Endothelial cell (in vitro differentiated cells): ENCODE measurements at regions not wholly inside any gene's neighbourhood (a gene's known extent, or its start where the extent isn't known, plus 50 kb on each side); places are given as distances from the start of the nearest gene placed in this dataset.

ENCODE experiments used
- DNase-seq: peaks from one replicate; pipeline ENCODE4 v3.0.0; 2021; ENCODE audit warnings: low spot score
- H3K27ac Mint-ChIP-seq: one replicate; pipeline ENCODE4 v1.8.0; 2021; ENCODE audit warnings: mixed read lengths, inconsistent platforms; ENCODE audit not compliant: unreplicated experiment
- H3K27me3 Mint-ChIP-seq: one replicate; pipeline ENCODE4 v1.8.0; 2021; ENCODE audit warnings: mild to moderate bottlenecking, moderate library complexity, mixed read lengths, inconsistent platforms; ENCODE audit not compliant: unreplicated experiment
- H3K36me3 Mint-ChIP-seq: one replicate; pipeline ENCODE4 v1.8.0; 2021; ENCODE audit warnings: mild to moderate bottlenecking, low read depth, mixed read lengths, inconsistent platforms; ENCODE audit not compliant: unreplicated experiment
- H3K4me1 Mint-ChIP-seq: one replicate; pipeline ENCODE4 v1.8.0; 2021; ENCODE audit warnings: mild to moderate bottlenecking, mixed read lengths, inconsistent platforms; ENCODE audit not compliant: unreplicated experiment
- H3K4me3 Mint-ChIP-seq: one replicate; pipeline ENCODE4 v1.8.0; 2021; ENCODE audit warnings: mild to moderate bottlenecking, mixed read lengths, inconsistent platforms; ENCODE audit not compliant: unreplicated experiment
- H3K9me3 Mint-ChIP-seq: one replicate; pipeline ENCODE4 v1.8.0; 2021; ENCODE audit warnings: mixed read lengths, inconsistent platforms; ENCODE audit not compliant: unreplicated experiment
- CTCF ChIP-seq: fragments of 200-600 bp; sonication (generic); IDR thresholded peaks from one replicate; pipeline ENCODE4 v1.5.0; 2021; ENCODE audit warnings: antibody characterized with exemption; ENCODE audit not compliant: unreplicated experiment

GRCh38 chr14:35969310-35969709 lies 143.2 kb downstream of the BRMS1L start:
- H3K27ac Mint-ChIP-seq = no peak overlapping the region
- H3K4me1 Mint-ChIP-seq = no peaks in the 10 kb centered on the region
- no peak overlapping the region for H3K4me3 Mint-ChIP-seq
- no peaks in the 10 kb centered on the region for H3K27me3 Mint-ChIP-seq
- no peaks in the 10 kb centered on the region for H3K36me3 Mint-ChIP-seq
- TF ChIP-seq CTCF = no peak
- no peaks in the 10 kb centered on the region for H3K9me3 Mint-ChIP-seq
- DNase-seq = no peak

DNA sequence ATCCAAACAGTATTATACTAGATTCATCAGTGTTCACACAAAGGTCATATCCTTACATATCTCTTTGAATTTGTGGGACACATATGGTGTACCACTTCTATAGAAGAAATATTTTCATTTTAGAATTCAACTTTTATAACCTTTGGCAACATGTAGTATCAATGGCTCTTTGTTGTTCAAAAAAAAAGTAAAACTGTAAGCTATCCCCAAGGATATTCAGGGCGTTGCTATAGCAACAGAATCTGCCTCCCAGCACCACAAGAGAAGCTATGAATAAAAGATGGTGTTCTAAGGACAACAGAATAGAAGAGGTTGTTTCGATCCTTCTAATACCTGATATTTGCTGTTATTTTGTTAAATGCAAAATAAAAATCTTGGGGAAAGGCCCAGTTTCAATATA lies 139.3 kb downstream of the BRMS1L start:
- no peak for TF ChIP-seq CTCF
- H3K4me3 Mint-ChIP-seq = no peak overlapping the region

GRCh38 chr14:35964697-35965286 lies 138.7 kb downstream of the BRMS1L start:
- no peaks in the 10 kb centered on the region for H3K9me3 Mint-ChIP-seq
- H3K4me3 Mint-ChIP-seq = no peak overlapping the region
- no peak overlapping the region for H3K27ac Mint-ChIP-seq
- no peak for DNase-seq
- H3K27me3 Mint-ChIP-seq = no peaks in the 10 kb centered on the region
- no peaks in the 10 kb centered on the region for H3K36me3 Mint-ChIP-seq
- no peaks in the 10 kb centered on the region for H3K4me1 Mint-ChIP-seq
- TF ChIP-seq CTCF = no peak

More for the DNA sequence above, 139.3 kb downstream of the BRMS1L start:
- Mint-ChIP-seq H3K27ac (no peak overlapping the region), H3K27me3 (no peaks in the 10 kb centered on the region), H3K9me3 (no peaks in the 10 kb centered on the region), H3K4me1 (no peaks in the 10 kb centered on the region), H3K36me3 (no peaks in the 10 kb centered on the region)
- no peak for DNase-seq

DNA sequence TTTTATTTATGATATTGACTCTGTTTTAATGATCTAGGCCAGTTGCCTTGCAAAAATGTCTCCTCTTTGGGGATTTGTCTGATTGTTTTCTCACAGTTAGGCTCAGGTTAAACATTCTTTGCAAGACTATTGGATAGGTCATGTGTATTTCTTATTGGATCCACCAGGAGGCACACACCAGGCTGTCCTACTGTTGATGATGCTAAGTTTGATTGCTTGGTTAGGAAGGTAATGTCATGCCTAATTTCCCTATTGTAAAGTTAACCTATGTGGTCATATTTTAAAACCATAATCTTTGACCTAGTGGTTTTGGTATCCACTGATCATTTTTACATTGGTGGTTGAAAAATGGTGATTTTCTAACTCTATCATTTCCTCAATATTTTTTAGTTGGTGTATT lies 137.1 kb downstream of the BRMS1L start:
- no peaks in the 10 kb centered on the region for H3K9me3 Mint-ChIP-seq
- no peak overlapping the region for H3K27ac Mint-ChIP-seq
- no peaks in the 10 kb centered on the region for H3K27me3 Mint-ChIP-seq
- peak; percentile 62 for TF ChIP-seq CTCF
- DNase-seq = peak; percentile 8
- H3K4me3 Mint-ChIP-seq = no peak overlapping the region
- no peaks in the 10 kb centered on the region for H3K36me3 Mint-ChIP-seq
- no peaks in the 10 kb centered on the region for H3K4me1 Mint-ChIP-seq

DNA sequence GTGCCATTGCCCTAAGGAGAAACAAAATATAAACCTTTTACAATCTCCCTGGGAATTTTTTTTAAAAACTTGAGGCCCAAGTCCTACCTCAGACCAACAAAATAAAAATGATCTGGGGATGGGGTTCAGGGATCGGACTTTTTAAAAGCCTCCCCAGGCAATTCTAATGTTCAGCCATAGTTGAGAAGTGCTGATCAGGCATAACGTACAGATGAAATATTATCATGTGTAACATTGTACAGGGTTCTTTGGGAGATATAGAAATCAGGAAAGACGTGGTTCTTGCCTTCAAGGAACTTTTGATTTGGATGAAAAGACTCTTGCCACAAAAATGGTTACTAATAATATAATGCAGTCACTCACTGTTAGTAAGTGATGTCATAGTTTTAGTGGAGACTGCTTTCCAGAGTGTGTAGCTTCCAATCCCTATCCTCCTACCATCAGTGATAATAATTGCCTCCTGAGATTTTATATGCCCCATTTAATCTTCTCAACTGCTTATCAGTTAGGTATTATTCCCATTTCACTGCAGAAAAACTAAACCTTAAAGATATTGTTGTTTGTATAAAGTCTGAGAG lies 135.6 kb downstream of the BRMS1L start:
- Mint-ChIP-seq H3K27me3 (no peaks in the 10 kb centered on the region), H3K27ac (no peak overlapping the region), H3K36me3 (no peaks in the 10 kb centered on the region), H3K9me3 (no peaks in the 10 kb centered on the region), H3K4me3 (no peak overlapping the region), H3K4me1 (no peaks in the 10 kb centered on the region)
- no peak for DNase-seq
- TF ChIP-seq CTCF = no peak
